Nephron progenitor cell (in vitro differentiated cells): ENCODE measurements at regions not wholly inside any gene's neighbourhood (a gene's known extent, or its start where the extent isn't known, plus 50 kb on each side); places are given as distances from the start of the nearest gene placed in this dataset.

Source experiments
- DNase-seq: peaks from one replicate; pipeline ENCODE4 v3.0.0; 2021
- H3K27ac Mint-ChIP-seq: 2 replicates; pipeline ENCODE4 v1.8.0; 2021; ENCODE audit warnings: mild to moderate bottlenecking, moderate library complexity, mixed read lengths
- H3K27me3 Mint-ChIP-seq: 2 replicates; pipeline ENCODE4 v1.8.0; 2021; ENCODE audit warnings: mild to moderate bottlenecking, low read depth, mixed read lengths; ENCODE audit not compliant: poor library complexity
- H3K36me3 Mint-ChIP-seq: 2 replicates; pipeline ENCODE4 v1.8.0; 2021; ENCODE audit warnings: low read depth, mixed read lengths
- H3K4me1 Mint-ChIP-seq: 2 replicates; pipeline ENCODE4 v1.8.0; 2021; ENCODE audit warnings: mixed read lengths
- H3K4me3 Mint-ChIP-seq: 2 replicates; pipeline ENCODE4 v1.8.0; 2021; ENCODE audit warnings: mild to moderate bottlenecking, moderate library complexity, mixed read lengths
- H3K9me3 Mint-ChIP-seq: 2 replicates; pipeline ENCODE4 v1.8.0; 2021; ENCODE audit warnings: mild to moderate bottlenecking, moderate library complexity, mixed read lengths
- CTCF ChIP-seq: fragments of 200-600 bp; sonication (generic); IDR thresholded peaks from 2 replicates; pipeline ENCODE4 v1.5.0; 2021; ENCODE audit warnings: antibody characterized with exemption

- TF ChIP-seq CTCF: no peak
- Mint-ChIP-seq H3K9me3 (no peaks in the 10 kb centered on the region), H3K4me3 (no peak overlapping the region), H3K27ac (no peak overlapping the region), H3K4me1 (no peaks in the 10 kb centered on the region), H3K36me3 (no peaks in the 10 kb centered on the region), H3K27me3 (peaks cover 7% of the 10 kb centered on the region)
- no peak for DNase-seq
Measured at GRCh38 chr14:25895740-25896139, 702.1 kb downstream of the NOVA1 start.

DNA sequence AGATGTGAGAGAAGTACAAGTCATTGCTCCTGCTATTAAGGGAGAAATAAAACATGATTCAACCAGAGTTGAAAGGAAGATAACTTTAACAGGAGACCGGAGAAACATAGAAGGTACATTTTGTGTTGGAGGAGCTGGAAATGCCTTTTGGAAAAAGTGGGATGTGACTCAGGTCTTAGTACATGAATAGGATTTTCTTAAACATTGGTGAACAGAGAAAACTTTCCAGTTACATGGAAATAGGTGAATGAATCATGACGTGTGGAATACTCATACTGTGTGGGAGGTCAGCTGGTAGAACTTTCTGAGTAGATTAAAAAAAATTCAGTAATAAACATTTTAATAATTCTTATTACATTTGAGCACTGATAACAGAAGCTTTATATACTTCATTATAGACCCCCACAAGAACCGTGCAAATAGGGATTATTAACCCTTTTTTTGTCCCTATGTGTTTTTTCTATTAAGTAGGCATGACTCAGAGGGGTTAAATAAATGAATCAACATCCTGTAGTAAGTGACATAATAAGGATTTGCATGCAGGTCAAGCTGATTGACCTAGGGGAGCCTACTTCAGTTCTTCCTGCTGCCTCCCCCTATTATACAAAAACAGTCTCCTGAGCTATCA is 710.5 kb downstream of the NOVA1 start:
- no peak for DNase-seq
- no peaks in the 10 kb centered on the region for H3K36me3 Mint-ChIP-seq
- TF ChIP-seq CTCF: no peak
- no peaks in the 10 kb centered on the region for H3K9me3 Mint-ChIP-seq
- H3K4me1 Mint-ChIP-seq: no peaks in the 10 kb centered on the region
- H3K27ac Mint-ChIP-seq: no peak overlapping the region
- no peaks in the 10 kb centered on the region for H3K27me3 Mint-ChIP-seq
- H3K4me3 Mint-ChIP-seq: no peak overlapping the region

DNA sequence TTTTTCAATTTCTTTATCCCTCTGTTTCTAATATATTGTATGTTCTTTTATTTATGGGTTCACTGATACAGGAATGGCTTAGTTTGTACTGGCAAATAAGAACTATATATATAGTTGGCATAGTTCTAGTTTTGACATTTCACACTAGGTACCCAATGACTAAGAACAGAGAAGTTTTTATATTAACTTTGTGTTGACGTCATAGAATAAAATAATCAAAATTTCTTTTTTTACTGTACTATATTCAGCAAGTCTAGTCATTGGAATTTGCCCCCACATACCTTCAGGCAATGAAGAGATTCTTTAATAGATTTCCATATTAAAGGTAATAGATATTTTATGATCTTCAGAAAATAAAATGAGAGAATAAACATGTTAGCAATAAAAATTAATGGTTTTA is 713.2 kb downstream of the NOVA1 start:
- H3K27me3 Mint-ChIP-seq: peaks cover 5% of the 10 kb centered on the region
- TF ChIP-seq CTCF: no peak
- H3K9me3 Mint-ChIP-seq: no peaks in the 10 kb centered on the region
- no peak overlapping the region for H3K27ac Mint-ChIP-seq
- DNase-seq: no peak
- no peaks in the 10 kb centered on the region for H3K4me1 Mint-ChIP-seq
- H3K36me3 Mint-ChIP-seq: no peaks in the 10 kb centered on the region
- no peak overlapping the region for H3K4me3 Mint-ChIP-seq

DNA sequence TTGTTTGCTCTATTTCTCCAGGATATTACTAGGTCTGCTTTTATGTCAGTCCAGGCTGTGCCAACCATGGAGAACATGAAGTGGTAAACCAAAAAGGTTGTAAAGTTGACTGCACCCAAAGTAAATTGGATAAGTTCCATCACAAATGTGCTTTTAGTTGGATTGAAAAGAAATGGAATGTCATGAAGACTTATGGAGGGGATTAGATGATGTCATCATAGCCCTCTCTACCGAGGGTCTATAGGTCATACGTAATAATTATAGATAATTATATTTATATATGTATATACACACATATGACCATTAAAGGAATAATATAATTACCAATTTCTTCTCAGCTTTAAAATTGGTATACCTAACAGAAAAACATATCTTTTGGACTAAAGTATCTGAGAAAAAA is 714.9 kb downstream of the NOVA1 start:
- peaks cover 5% of the 10 kb centered on the region for H3K27me3 Mint-ChIP-seq
- H3K27ac Mint-ChIP-seq: no peak overlapping the region
- H3K4me3 Mint-ChIP-seq: no peak overlapping the region
- no peaks in the 10 kb centered on the region for H3K9me3 Mint-ChIP-seq
- TF ChIP-seq CTCF: no peak
- DNase-seq: no peak
- H3K36me3 Mint-ChIP-seq: no peaks in the 10 kb centered on the region
- no peaks in the 10 kb centered on the region for H3K4me1 Mint-ChIP-seq

DNA sequence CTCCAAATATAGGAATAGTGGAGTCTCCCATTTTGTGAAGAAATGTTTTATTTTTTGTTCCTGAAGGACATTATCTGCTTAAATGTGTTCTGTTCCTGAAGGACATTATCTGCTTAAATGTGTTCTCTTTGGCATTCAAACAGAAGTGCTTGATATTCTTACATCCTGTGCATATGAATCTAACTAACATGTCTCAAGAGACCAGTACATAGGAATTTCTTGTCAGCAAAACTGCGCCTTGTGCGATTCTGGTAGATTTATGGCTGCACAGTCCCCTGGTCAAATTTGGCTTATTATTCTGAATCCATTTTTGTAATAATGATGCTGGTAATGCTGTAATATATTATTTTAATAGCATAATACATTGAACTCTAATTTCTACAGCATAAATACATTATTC is 722.4 kb downstream of the NOVA1 start:
- no peak overlapping the region for H3K4me3 Mint-ChIP-seq
- no peaks in the 10 kb centered on the region for H3K4me1 Mint-ChIP-seq
- H3K9me3 Mint-ChIP-seq: no peaks in the 10 kb centered on the region
- H3K27me3 Mint-ChIP-seq: peaks cover 4% of the 10 kb centered on the region
- no peak for TF ChIP-seq CTCF
- no peak for DNase-seq
- no peak overlapping the region for H3K27ac Mint-ChIP-seq
- no peaks in the 10 kb centered on the region for H3K36me3 Mint-ChIP-seq

GRCh38 chr14:25869854-25870253 is 728.0 kb downstream of the NOVA1 start:
- H3K9me3 Mint-ChIP-seq: no peaks in the 10 kb centered on the region
- no peaks in the 10 kb centered on the region for H3K4me1 Mint-ChIP-seq
- no peak for DNase-seq
- no peak overlapping the region for H3K4me3 Mint-ChIP-seq
- H3K27ac Mint-ChIP-seq: no peak overlapping the region
- TF ChIP-seq CTCF: no peak
- H3K27me3 Mint-ChIP-seq: peaks cover 4% of the 10 kb centered on the region
- no peaks in the 10 kb centered on the region for H3K36me3 Mint-ChIP-seq
